ENCODE measurements at regions not wholly inside any gene's neighbourhood (a gene's known extent, or its start where the extent isn't known, plus 50 kb on each side); places are given as distances from the start of the nearest gene placed in this dataset.

DNA sequence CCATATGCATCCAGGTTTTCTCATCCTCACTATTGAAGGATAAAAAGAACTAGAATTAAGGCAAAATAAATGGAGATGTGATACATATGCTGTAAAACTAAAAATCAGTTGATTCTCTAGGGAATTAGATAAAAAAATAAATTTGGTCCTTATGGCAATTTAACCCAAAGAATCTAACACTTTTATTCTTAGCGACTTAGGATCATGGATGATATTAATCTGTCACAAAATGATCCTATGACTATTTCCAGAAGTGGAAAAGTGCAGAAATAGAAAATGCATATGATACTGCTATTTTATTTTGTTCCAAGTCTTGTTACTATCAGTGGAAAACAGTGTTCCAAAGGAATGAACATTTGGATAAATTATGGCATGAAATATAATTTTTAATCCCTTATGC, 746.3 kb downstream of the ROBO2 start:
- no peak overlapping the region for H3K27ac ChIP-seq (ENCODE audit: low read depth, low read length)
- no peaks in the 10 kb centered on the region for H3K4me1 ChIP-seq (ENCODE audit: control insufficient read depth, insufficient read depth, low read length)
- no peak overlapping the region for H3K9ac ChIP-seq (ENCODE audit: low read depth, low read length)
- no peak overlapping the region for H3K4me3 ChIP-seq (ENCODE audit: low read depth, low read length)
- no peaks in the 10 kb centered on the region for H3K9me3 ChIP-seq (ENCODE audit: control insufficient read depth, insufficient read depth, low read length)
- no peaks in the 10 kb centered on the region for H3K36me3 ChIP-seq (ENCODE audit: control insufficient read depth, insufficient read depth, low read length)
- no peaks in the 10 kb centered on the region for H3K27me3 ChIP-seq (ENCODE audit: control insufficient read depth, insufficient read depth, low read length)

GRCh38 chr3:77795013-77795412, 755.1 kb downstream of the ROBO2 start:
- Histone ChIP-seq H3K27me3 (ENCODE audit: control insufficient read depth, insufficient read depth, low read length) (no peaks in the 10 kb centered on the region), H3K4me1 (ENCODE audit: control insufficient read depth, insufficient read depth, low read length) (peaks cover 18% of the 10 kb centered on the region; the same call in 1 of the 2 replicates), H3K4me3 (ENCODE audit: low read depth, low read length) (no peak overlapping the region), H3K9ac (ENCODE audit: low read depth, low read length) (no peak overlapping the region), H3K36me3 (ENCODE audit: control insufficient read depth, insufficient read depth, low read length) (no peaks in the 10 kb centered on the region), H3K9me3 (ENCODE audit: control insufficient read depth, insufficient read depth, low read length) (no peaks in the 10 kb centered on the region), H3K27ac (ENCODE audit: low read depth, low read length) (peak overlapping the region; percentile 68)

GRCh38 chr3:77799278-77799677, 759.4 kb downstream of the ROBO2 start:
- no peak overlapping the region for H3K27ac ChIP-seq (ENCODE audit: low read depth, low read length)
- peaks cover 11% of the 10 kb centered on the region; the same call in 1 of the 2 replicates for H3K4me1 ChIP-seq (ENCODE audit: control insufficient read depth, insufficient read depth, low read length)
- no peak overlapping the region for H3K9ac ChIP-seq (ENCODE audit: low read depth, low read length)
- no peaks in the 10 kb centered on the region for H3K9me3 ChIP-seq (ENCODE audit: control insufficient read depth, insufficient read depth, low read length)
- H3K36me3 ChIP-seq (ENCODE audit: control insufficient read depth, insufficient read depth, low read length) = no peaks in the 10 kb centered on the region
- H3K27me3 ChIP-seq (ENCODE audit: control insufficient read depth, insufficient read depth, low read length) = no peaks in the 10 kb centered on the region
- H3K4me3 ChIP-seq (ENCODE audit: low read depth, low read length) = no peak overlapping the region

- H3K4me3 ChIP-seq (ENCODE audit: low read depth, low read length) = no peak overlapping the region
- no peak overlapping the region for H3K27ac ChIP-seq (ENCODE audit: low read depth, low read length)
- no peaks in the 10 kb centered on the region for H3K4me1 ChIP-seq (ENCODE audit: control insufficient read depth, insufficient read depth, low read length)
- no peak overlapping the region for H3K9ac ChIP-seq (ENCODE audit: low read depth, low read length)
- no peaks in the 10 kb centered on the region for H3K27me3 ChIP-seq (ENCODE audit: control insufficient read depth, insufficient read depth, low read length)
- H3K36me3 ChIP-seq (ENCODE audit: control insufficient read depth, insufficient read depth, low read length) = no peaks in the 10 kb centered on the region
- H3K9me3 ChIP-seq (ENCODE audit: control insufficient read depth, insufficient read depth, low read length) = no peaks in the 10 kb centered on the region
Observed at GRCh38 chr3:77800893-77801292, 761.0 kb downstream of the ROBO2 start.

- Histone ChIP-seq H3K4me1 (ENCODE audit: control insufficient read depth, insufficient read depth, low read length) (peaks cover 6% of the 10 kb centered on the region; the same call in 1 of the 2 replicates), H3K4me3 (ENCODE audit: low read depth, low read length) (no peak overlapping the region), H3K9me3 (ENCODE audit: control insufficient read depth, insufficient read depth, low read length) (no peaks in the 10 kb centered on the region), H3K9ac (ENCODE audit: low read depth, low read length) (no peak overlapping the region), H3K36me3 (ENCODE audit: control insufficient read depth, insufficient read depth, low read length) (no peaks in the 10 kb centered on the region), H3K27ac (ENCODE audit: low read depth, low read length) (no peak overlapping the region), H3K27me3 (ENCODE audit: control insufficient read depth, insufficient read depth, low read length) (no peaks in the 10 kb centered on the region)
Observed at GRCh38 chr3:77807312-77807711, 767.4 kb downstream of the ROBO2 start.

GRCh38 chr3:77814845-77815244, 774.9 kb downstream of the ROBO2 start:
- H3K9me3 ChIP-seq (ENCODE audit: control insufficient read depth, insufficient read depth, low read length) = no peaks in the 10 kb centered on the region
- H3K4me3 ChIP-seq (ENCODE audit: low read depth, low read length) = no peak overlapping the region
- H3K27ac ChIP-seq (ENCODE audit: low read depth, low read length) = no peak overlapping the region
- no peaks in the 10 kb centered on the region for H3K36me3 ChIP-seq (ENCODE audit: control insufficient read depth, insufficient read depth, low read length)
- H3K27me3 ChIP-seq (ENCODE audit: control insufficient read depth, insufficient read depth, low read length) = no peaks in the 10 kb centered on the region
- H3K4me1 ChIP-seq (ENCODE audit: control insufficient read depth, insufficient read depth, low read length) = no peaks in the 10 kb centered on the region
- H3K9ac ChIP-seq (ENCODE audit: low read depth, low read length) = no peak overlapping the region

DNA sequence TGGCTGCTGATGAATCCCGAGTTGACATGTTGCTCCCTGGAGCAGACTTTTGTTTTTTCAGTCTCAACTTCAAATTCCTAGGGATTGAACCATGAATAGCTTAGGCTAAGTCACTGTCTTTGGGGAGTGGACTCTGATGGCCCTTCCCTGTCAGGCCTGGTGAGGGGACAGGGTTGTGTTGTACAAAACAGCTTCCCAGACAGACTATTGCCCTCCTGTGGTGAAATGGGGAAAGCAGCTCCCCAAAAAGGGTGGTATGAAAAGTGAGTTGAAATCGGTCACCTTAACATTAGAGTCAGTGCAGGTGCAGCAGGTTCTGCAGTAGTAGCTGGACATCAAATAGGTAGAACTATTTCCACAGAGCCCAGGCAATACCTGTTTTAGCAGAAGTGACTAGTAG, 775.6 kb downstream of the ROBO2 start:
- Histone ChIP-seq H3K27me3 (ENCODE audit: control insufficient read depth, insufficient read depth, low read length) (no peaks in the 10 kb centered on the region), H3K9ac (ENCODE audit: low read depth, low read length) (no peak overlapping the region), H3K36me3 (ENCODE audit: control insufficient read depth, insufficient read depth, low read length) (no peaks in the 10 kb centered on the region), H3K9me3 (ENCODE audit: control insufficient read depth, insufficient read depth, low read length) (no peaks in the 10 kb centered on the region), H3K4me3 (ENCODE audit: low read depth, low read length) (no peak overlapping the region), H3K27ac (ENCODE audit: low read depth, low read length) (no peak overlapping the region), H3K4me1 (ENCODE audit: control insufficient read depth, insufficient read depth, low read length) (no peaks in the 10 kb centered on the region)

- Histone ChIP-seq H3K4me1 (ENCODE audit: control insufficient read depth, insufficient read depth, low read length) (no peaks in the 10 kb centered on the region), H3K4me3 (ENCODE audit: low read depth, low read length) (no peak overlapping the region), H3K27ac (ENCODE audit: low read depth, low read length) (no peak overlapping the region), H3K36me3 (ENCODE audit: control insufficient read depth, insufficient read depth, low read length) (no peaks in the 10 kb centered on the region), H3K9me3 (ENCODE audit: control insufficient read depth, insufficient read depth, low read length) (no peaks in the 10 kb centered on the region), H3K9ac (ENCODE audit: low read depth, low read length) (no peak overlapping the region), H3K27me3 (ENCODE audit: control insufficient read depth, insufficient read depth, low read length) (no peaks in the 10 kb centered on the region)
Observed at GRCh38 chr3:77816366-77816765, 776.5 kb downstream of the ROBO2 start.

DNA sequence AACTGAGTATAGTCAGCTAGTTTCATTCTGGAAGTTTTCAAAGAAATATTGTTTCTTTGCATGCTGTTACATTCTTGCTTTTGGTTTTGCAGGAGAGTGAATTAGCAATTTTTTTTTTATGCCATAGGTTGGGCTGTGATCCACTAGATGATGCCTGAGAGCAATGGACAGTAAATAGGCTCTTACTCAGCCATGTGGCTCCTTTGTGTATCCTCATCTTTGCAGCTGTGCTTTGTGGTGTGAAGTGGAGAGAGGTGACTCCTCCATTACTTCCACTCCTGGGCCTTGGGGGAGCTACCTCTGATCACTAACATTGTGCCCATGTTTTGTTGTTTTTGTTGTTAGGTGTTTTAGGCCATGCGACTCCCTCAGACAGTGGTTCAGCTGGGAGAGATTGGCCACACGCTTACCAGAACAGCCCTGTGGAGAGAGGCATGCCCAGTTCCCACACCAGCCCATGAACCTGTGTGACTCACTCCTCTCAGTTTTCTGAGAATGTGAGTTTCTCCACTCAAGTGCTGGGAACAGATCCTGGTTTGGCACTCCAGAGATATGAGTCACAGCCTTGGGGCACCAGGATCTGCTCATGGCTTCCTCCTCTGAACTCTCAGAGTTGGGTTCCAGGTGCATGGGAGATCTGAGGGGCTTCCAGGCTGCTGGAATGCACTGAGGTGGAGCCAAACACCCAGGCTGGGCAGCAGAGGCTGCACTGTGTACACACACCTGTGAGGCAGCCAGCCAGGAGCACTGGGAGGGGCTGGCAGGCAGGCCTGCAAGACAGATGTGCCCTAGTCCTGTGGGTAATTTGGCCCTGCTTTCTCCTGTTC, 785.3 kb downstream of the ROBO2 start:
- H3K9ac ChIP-seq (ENCODE audit: low read depth, low read length) = no peak overlapping the region
- no peak overlapping the region for H3K4me3 ChIP-seq (ENCODE audit: low read depth, low read length)
- H3K4me1 ChIP-seq (ENCODE audit: control insufficient read depth, insufficient read depth, low read length) = no peaks in the 10 kb centered on the region
- H3K36me3 ChIP-seq (ENCODE audit: control insufficient read depth, insufficient read depth, low read length) = no peaks in the 10 kb centered on the region
- no peaks in the 10 kb centered on the region for H3K27me3 ChIP-seq (ENCODE audit: control insufficient read depth, insufficient read depth, low read length)
- H3K27ac ChIP-seq (ENCODE audit: low read depth, low read length) = no peak overlapping the region
- H3K9me3 ChIP-seq (ENCODE audit: control insufficient read depth, insufficient read depth, low read length) = no peaks in the 10 kb centered on the region

DNA sequence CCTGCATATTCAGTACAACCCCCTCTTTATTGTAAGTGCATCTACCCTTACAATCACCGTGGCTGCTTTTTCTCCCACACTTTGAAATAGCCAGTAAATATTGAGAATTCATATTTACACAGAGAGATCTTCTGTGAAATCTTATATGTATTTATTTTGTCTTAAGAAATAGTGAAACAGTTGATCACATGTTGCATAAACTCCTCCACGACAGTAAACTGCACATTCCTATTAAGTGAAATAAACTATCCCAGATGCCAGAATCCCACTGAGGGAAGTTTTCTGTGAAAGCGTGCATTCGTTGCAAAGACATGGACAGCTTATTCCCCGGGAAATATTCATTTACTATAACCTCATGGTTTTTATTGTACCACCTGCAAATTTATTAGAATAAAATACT, 796.0 kb downstream of the ROBO2 start:
- Histone ChIP-seq H3K4me3 (ENCODE audit: low read depth, low read length) (no peak overlapping the region), H3K9me3 (ENCODE audit: control insufficient read depth, insufficient read depth, low read length) (no peaks in the 10 kb centered on the region), H3K27ac (ENCODE audit: low read depth, low read length) (no peak overlapping the region)

DNA sequence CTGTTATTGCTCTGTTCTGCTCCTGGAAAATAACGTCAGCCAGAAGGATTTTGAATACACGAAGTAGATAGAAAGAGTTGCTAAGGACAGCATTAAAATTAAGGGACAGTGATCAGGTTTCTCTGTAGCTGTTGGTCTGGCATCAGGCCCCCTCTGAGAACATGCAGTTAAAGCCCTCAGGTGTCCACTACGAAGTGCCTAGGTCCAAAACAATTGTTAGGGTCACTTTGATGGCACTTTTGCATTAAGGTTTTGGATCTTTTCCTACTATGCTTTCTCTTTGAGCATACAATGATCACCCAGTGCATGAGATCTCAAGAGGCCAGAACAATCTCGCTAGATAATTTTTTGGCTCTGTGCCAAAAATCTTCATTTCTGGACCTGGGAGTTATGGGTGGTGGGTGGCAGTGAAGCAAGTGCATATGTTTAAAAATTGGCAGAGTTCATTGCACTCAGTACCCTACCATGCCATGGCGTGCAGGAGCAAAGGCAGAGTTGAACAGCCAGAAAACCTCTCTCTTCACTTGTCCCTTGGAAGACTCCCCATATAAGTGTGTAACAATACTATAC, 797.6 kb downstream of the ROBO2 start:
- H3K4me3 ChIP-seq (ENCODE audit: low read depth, low read length) = no peak overlapping the region
- H3K36me3 ChIP-seq (ENCODE audit: control insufficient read depth, insufficient read depth, low read length) = no peaks in the 10 kb centered on the region

More for the DNA sequence above, 796.0 kb downstream of the ROBO2 start:
- peaks cover 16% of the 10 kb centered on the region for H3K4me1 ChIP-seq (ENCODE audit: control insufficient read depth, insufficient read depth, low read length)
- no peaks in the 10 kb centered on the region for H3K27me3 ChIP-seq (ENCODE audit: control insufficient read depth, insufficient read depth, low read length)
- no peaks in the 10 kb centered on the region for H3K36me3 ChIP-seq (ENCODE audit: control insufficient read depth, insufficient read depth, low read length)
- no peak overlapping the region for H3K9ac ChIP-seq (ENCODE audit: low read depth, low read length)

More for the DNA sequence above, 797.6 kb downstream of the ROBO2 start:
- H3K9me3 ChIP-seq (ENCODE audit: control insufficient read depth, insufficient read depth, low read length) = no peaks in the 10 kb centered on the region
- no peaks in the 10 kb centered on the region for H3K27me3 ChIP-seq (ENCODE audit: control insufficient read depth, insufficient read depth, low read length)
- H3K27ac ChIP-seq (ENCODE audit: low read depth, low read length) = no peak overlapping the region
- peaks cover 9% of the 10 kb centered on the region for H3K4me1 ChIP-seq (ENCODE audit: control insufficient read depth, insufficient read depth, low read length)
- no peak overlapping the region for H3K9ac ChIP-seq (ENCODE audit: low read depth, low read length)
